Frontal cortex (tissue), 3 donors: ENCODE measurements at regions not wholly inside any gene's neighbourhood (a gene's known extent, or its start where the extent isn't known, plus 50 kb on each side); places are given as distances from the start of the nearest gene placed in this dataset.

Source experiments
- DNase-seq, 2 donors: peaks; one replicate each; pipeline ENCODE4 v3.0.0; 2012; ENCODE audit warnings: low spot score in 2 of 2
- FAIRE-seq: peaks from 2 replicates; lab custom pipeline; 2012; peaks lifted over from hg19 to GRCh38; lab: Jason Lieb, UNC
- donor health status: control.
- donor health status: control.
- donor health status: control.

GRCh38 chr17:14843086-14843795, 421.9 kb downstream of the PMP22 start:
- DNase-seq (no peak), FAIRE-seq (no peak)

GRCh38 chr17:14840616-14841231, 424.4 kb downstream of the PMP22 start:
- no peak for DNase-seq
- no peak for FAIRE-seq

- FAIRE-seq (no peak), DNase-seq (no peak)
Observed at GRCh38 chr17:14838567-14838966, 426.6 kb downstream of the PMP22 start.

GRCh38 chr17:14833201-14833785, 431.8 kb downstream of the PMP22 start:
- FAIRE-seq (no peak), DNase-seq (no peak)

- FAIRE-seq (no peak), DNase-seq (no peak)
Observed at GRCh38 chr17:14831491-14831890, 433.6 kb downstream of the PMP22 start.

- DNase-seq: no peak
- FAIRE-seq: no peak
Observed at GRCh38 chr17:14827396-14827919, 437.7 kb downstream of the PMP22 start.

- FAIRE-seq (no peak), DNase-seq (no peak)
Observed at GRCh38 chr17:14826358-14826757, 438.8 kb downstream of the PMP22 start.

GRCh38 chr17:14818469-14818868, 446.7 kb downstream of the PMP22 start:
- FAIRE-seq (no peak), DNase-seq (no peak)

- DNase-seq (no peak), FAIRE-seq (no peak)
Observed at GRCh38 chr17:14815079-14815478, 450.0 kb downstream of the PMP22 start.

- FAIRE-seq (no peak), DNase-seq (no peak)
Observed at GRCh38 chr17:14813649-14814370, 451.3 kb downstream of the PMP22 start.

GRCh38 chr17:14808425-14808824, 456.7 kb downstream of the PMP22 start:
- FAIRE-seq (peak; percentile 83), DNase-seq (no peak)

GRCh38 chr17:14805348-14805747, 459.8 kb downstream of the PMP22 start:
- DNase-seq: no peak
- FAIRE-seq: no peak

GRCh38 chr17:14803826-14804225, 461.3 kb downstream of the PMP22 start:
- FAIRE-seq: peak; percentile 36
- peak in 1 of 2 donors; percentile 4 for DNase-seq

GRCh38 chr17:14797801-14798200, 467.3 kb downstream of the PMP22 start:
- DNase-seq (no peak), FAIRE-seq (no peak)

- FAIRE-seq (no peak), DNase-seq (no peak)
Observed at GRCh38 chr17:14797021-14797420, 468.1 kb downstream of the PMP22 start.

GRCh38 chr17:14794961-14795360, 470.2 kb downstream of the PMP22 start:
- no peak for DNase-seq
- FAIRE-seq: no peak

- FAIRE-seq: no peak
- no peak for DNase-seq
Observed at GRCh38 chr17:14793237-14793636, 471.9 kb downstream of the PMP22 start.

- DNase-seq (no peak), FAIRE-seq (no peak)
Observed at GRCh38 chr17:14792746-14793145, 472.4 kb downstream of the PMP22 start.

- no peak for DNase-seq
- no peak for FAIRE-seq
Observed at GRCh38 chr17:14791221-14791620, 473.9 kb downstream of the PMP22 start.

- no peak for DNase-seq
- no peak for FAIRE-seq
Observed at GRCh38 chr17:14790521-14790920, 474.6 kb downstream of the PMP22 start.
